Activated naive CD8-positive, alpha-beta T cell treated with anti-CD3 and anti-CD28 coated beads, Interleukin-2, amount 50 U/mL, for 24 hours (primary cell): ENCODE measurements at regions not wholly inside any gene's neighbourhood (a gene's known extent, or its start where the extent isn't known, plus 50 kb on each side); places are given as distances from the start of the nearest gene placed in this dataset.
"Not testable (repeated sequence)": the region's sequence is repeated elsewhere in the genome, so short reads cannot be mapped to it uniquely, and the experiment has no call there.

Source experiments
- ATAC-seq: fragments of 150-1000 bp; cut with Tn5 transposase; one replicate; pipeline ENCODE4 v1.10.0; 2021
- DNase-seq: peaks from one replicate; pipeline ENCODE4 v3.0.0; 2021
- H3K27ac Mint-ChIP-seq: one replicate; pipeline ENCODE4 v1.8.0; 2021; ENCODE audit warnings: mild to moderate bottlenecking, mixed read lengths
- H3K27me3 Mint-ChIP-seq: one replicate; pipeline ENCODE4 v1.8.0; 2021; ENCODE audit warnings: mixed read lengths
- H3K36me3 Mint-ChIP-seq: one replicate; pipeline ENCODE4 v1.8.0; 2021; ENCODE audit warnings: low read depth, mixed read lengths
- H3K4me1 Mint-ChIP-seq: one replicate; pipeline ENCODE4 v1.8.0; 2021; ENCODE audit warnings: mixed read lengths
- H3K4me3 Mint-ChIP-seq: one replicate; pipeline ENCODE4 v1.8.0; 2021; ENCODE audit warnings: mild to moderate bottlenecking, moderate library complexity, mixed read lengths
- H3K9me3 Mint-ChIP-seq: one replicate; pipeline ENCODE4 v1.8.0; 2021; ENCODE audit warnings: mixed read lengths

DNA sequence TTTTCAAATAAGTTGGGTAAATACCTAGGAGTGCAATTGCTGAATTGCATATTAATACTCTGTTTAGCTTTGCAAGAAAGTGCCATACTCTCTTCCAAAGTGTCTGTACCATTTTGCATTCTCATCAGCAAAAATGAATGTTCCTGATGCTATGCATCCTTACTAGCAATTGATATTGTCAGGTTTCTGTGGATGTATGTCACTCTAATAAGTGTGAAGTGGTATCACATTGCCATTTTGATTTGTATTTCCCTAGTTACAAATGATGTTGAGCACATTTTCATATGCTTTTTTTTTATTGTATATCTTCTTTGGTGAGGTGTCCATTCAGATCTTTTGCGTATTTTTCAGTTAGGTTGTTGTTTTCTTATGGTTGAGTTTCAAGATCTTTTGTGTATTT, 230.4 kb upstream of the MAGI2 start:
- Mint-ChIP-seq H3K27ac (no peak overlapping the region), H3K27me3 (no peaks in the 10 kb centered on the region), H3K4me3 (no peak overlapping the region), H3K4me1 (no peaks in the 10 kb centered on the region), H3K36me3 (no peaks in the 10 kb centered on the region), H3K9me3 (peaks cover 4% of the 10 kb centered on the region)
- no peak for DNase-seq
- ATAC-seq: no peak

DNA sequence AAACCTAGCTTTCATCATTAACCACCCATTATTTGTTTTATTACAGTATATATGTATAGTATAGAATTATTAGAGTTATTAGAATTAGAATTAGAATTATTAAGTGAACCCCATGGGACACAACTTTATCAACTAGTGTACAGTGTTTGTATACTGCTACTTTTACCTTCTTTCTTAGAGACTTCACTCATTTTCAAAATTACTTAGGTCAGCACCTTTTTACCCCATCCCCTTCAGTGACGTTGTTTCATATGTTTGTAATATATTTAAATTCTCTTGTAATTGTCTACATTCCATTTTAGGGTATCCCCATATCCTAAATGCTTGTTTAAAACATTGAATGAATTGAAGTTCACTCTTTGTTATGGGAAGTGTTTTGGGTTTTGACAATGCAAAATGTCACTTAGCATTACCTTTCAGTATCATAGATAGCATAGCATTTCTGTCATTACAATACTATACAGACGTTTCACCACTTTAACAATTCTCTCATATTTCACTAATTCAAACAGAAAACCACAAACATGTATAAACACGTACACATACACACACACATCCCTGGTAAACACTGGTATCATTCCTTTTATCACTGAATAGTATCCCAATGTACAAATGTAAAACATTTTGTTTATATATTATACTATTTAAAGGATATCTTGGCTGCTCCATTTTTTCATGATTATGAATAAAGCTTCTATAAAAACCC, 229.9 kb upstream of the MAGI2 start:
- Mint-ChIP-seq H3K36me3 (no peaks in the 10 kb centered on the region), H3K27ac (no peak overlapping the region), H3K27me3 (no peaks in the 10 kb centered on the region), H3K9me3 (peaks cover 4% of the 10 kb centered on the region), H3K4me1 (no peaks in the 10 kb centered on the region), H3K4me3 (no peak overlapping the region)
- ATAC-seq (no peak), DNase-seq (no peak)

DNA sequence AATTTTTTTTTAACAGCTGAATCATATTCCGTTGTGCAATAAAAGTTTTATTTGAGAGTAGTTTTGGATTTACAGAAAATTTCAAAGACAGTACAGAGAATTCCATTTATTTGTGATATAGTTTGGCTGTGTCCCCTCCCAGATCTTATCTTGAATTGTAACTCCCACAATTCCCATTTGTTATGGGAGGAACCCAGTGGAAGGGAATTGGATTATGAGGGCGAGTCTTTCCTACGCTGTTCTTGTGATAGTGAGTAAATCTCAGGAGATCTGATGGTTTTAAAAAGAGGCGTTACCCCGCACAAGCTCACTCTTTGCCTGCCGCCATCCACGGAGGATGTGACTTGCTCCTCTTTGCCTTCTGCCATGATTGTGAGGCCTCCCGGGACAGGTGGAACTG, 228.0 kb upstream of the MAGI2 start:
- Mint-ChIP-seq H3K36me3 (no peaks in the 10 kb centered on the region), H3K4me1 (no peaks in the 10 kb centered on the region), H3K27me3 (no peaks in the 10 kb centered on the region), H3K4me3 (no peak overlapping the region), H3K27ac (no peak overlapping the region), H3K9me3 (peaks cover 4% of the 10 kb centered on the region)
- ATAC-seq: no peak
- DNase-seq: no peak

DNA sequence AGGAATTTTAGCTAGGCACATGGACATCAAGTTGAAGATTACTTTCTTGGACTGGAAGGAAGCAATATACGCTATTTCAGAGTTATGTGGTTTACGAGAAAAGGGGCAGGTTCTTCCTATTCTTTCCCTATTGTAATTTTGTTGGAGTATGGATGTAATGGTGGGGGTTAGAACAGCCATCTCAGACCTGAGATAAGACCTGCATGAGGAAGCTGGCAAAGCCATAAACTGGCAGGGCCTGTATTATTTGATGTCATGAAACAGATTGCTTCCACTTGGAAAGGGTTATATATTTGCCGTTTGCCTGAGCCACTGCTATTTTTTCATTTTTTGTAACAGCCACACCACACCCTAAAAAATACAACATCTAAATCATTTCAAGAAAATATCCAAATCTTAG, 220.5 kb upstream of the MAGI2 start:
- Mint-ChIP-seq H3K4me1 (no peaks in the 10 kb centered on the region), H3K9me3 (peaks cover 4% of the 10 kb centered on the region), H3K4me3 (no peak overlapping the region), H3K36me3 (no peaks in the 10 kb centered on the region), H3K27ac (no peak overlapping the region), H3K27me3 (no peaks in the 10 kb centered on the region)
- DNase-seq (no peak), ATAC-seq (no peak)

DNA sequence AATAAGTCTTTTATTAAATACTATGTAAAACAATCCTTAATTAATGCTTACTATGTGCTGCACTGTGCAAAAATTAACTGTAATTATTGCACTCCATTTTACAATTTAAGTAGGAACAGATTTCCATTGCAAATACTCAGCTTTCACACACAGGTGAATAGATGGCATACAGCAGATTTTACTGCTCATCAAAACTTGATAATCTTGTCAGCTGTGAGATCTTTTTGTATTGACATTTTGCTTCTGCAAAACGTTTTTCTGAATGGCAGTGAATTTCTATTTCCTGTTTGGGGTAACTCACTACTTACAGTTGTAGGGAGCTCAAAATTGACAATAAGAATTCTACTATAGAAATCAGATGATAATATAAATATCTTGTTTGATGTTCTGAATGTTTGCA, 220.0 kb upstream of the MAGI2 start:
- Mint-ChIP-seq H3K4me3 (no peak overlapping the region), H3K36me3 (no peaks in the 10 kb centered on the region), H3K27ac (no peak overlapping the region), H3K4me1 (no peaks in the 10 kb centered on the region), H3K9me3 (peaks cover 4% of the 10 kb centered on the region), H3K27me3 (no peaks in the 10 kb centered on the region)
- DNase-seq: no peak
- ATAC-seq: no peak

DNA sequence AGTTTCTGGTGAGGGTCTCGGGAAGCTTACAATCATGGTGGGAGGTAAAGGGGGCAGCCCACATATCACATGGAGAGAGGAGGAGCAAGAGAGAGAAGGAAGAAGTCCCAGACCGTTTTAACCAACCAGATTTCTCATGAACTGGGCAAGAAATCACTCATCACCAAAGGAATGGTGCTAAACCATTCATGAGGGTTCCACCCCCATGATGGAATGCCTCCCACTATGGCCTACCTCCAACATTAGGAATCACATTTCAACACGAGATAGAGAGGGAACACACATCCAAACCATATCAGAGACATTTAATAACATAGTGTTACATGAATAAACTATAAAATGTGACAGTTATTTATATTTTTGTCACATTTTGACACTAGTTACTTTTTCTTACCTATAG, 214.8 kb upstream of the MAGI2 start:
- no peaks in the 10 kb centered on the region for H3K36me3 Mint-ChIP-seq

DNA sequence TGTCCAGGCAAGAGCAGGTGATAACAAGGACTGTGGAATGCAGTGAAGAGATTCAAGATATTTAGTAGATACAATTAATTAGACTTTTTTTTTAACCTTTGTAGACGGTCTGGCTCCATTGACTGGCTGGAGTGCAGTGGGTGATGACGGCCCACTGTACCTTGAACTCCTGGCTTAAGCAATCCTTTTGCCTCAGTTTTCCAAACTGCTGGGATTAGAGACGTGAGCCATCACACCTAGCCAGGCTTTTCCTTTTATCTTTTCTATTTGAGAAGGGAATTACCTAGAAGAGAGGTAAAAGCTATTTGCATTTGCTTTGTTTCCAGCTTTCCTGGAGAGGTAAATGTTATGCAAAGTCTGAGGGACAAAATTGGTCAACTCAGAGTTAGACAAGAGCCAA, 213.0 kb upstream of the MAGI2 start:
- DNase-seq (no peak), ATAC-seq (no peak)
- Mint-ChIP-seq H3K4me1 (no peaks in the 10 kb centered on the region), H3K36me3 (no peaks in the 10 kb centered on the region), H3K9me3 (peaks cover 4% of the 10 kb centered on the region), H3K27me3 (no peaks in the 10 kb centered on the region), H3K4me3 (no peak overlapping the region), H3K27ac (no peak overlapping the region)

More for the DNA sequence above, 214.8 kb upstream of the MAGI2 start:
- Mint-ChIP-seq H3K27me3 (no peaks in the 10 kb centered on the region), H3K9me3 (peaks cover 4% of the 10 kb centered on the region), H3K4me3 (no peak overlapping the region), H3K27ac (no peak overlapping the region), H3K4me1 (no peaks in the 10 kb centered on the region)
- no peak for DNase-seq
- no peak for ATAC-seq

DNA sequence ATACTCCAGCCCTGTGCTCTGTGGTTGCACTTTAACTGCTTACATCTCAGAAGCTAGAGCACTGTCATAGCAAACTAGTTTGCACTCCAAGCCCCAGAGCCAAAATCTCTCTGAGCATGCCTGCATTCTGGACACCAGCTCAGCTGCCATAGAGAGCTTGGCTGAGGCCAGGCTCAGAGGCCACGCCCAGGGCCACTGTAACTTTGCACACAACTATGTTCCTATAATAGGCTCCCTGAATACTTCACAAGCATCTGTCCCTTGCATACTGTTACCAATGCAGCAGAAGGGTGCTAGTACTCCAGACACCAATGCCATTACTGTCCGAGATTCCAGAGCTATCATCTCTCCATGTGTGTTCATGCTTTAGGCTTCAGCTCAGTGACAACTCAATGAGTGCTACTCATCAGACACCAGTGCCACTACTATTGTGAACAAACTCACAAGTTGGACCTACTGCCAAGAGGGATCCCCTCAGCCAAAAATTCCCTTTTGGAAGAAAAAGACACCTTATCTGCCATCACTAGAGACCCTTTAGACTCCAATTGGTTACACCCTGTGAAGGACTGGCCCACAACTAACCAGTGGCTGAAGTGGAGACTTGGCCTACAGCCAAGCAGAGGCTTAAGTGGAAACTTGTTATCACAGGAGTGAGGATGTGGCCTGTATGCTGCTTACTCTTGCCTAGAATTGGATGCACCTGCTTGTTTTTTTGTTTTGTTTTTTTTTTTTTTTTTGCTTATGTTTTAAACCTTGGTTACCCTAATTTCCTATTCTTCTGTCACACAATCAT, 211.6 kb upstream of the MAGI2 start:
- Mint-ChIP-seq H3K4me1 (no peaks in the 10 kb centered on the region), H3K9me3 (peaks cover 4% of the 10 kb centered on the region), H3K4me3 (no peak overlapping the region), H3K36me3 (no peaks in the 10 kb centered on the region), H3K27me3 (no peaks in the 10 kb centered on the region), H3K27ac (no peak overlapping the region)
- DNase-seq: no peak
- ATAC-seq: no peak

DNA sequence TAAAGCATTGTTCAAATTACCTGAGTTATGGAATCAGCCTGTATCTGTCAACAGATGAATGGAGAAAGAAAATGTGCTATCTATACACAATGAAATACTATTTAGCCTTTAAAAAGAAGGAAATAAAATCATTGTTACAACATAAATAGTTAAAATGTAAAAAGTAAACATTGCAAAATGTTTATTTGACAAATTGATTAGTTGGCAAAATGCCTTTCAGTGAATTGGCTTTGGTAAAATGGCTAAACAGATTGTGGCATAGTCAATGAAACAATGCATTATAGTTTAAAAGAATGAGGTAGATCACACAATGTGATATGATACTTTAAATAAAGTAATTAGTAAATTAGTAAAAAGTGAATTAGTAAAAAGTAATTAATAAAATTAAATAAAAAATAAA, 204.8 kb upstream of the MAGI2 start:
- H3K27me3 Mint-ChIP-seq: no peaks in the 10 kb centered on the region
- no peak overlapping the region for H3K27ac Mint-ChIP-seq
- no peak overlapping the region for H3K4me3 Mint-ChIP-seq
- ATAC-seq (no peak), DNase-seq (no peak)
- H3K36me3 Mint-ChIP-seq: no peaks in the 10 kb centered on the region
- no peaks in the 10 kb centered on the region for H3K4me1 Mint-ChIP-seq
- no peaks in the 10 kb centered on the region for H3K9me3 Mint-ChIP-seq

DNA sequence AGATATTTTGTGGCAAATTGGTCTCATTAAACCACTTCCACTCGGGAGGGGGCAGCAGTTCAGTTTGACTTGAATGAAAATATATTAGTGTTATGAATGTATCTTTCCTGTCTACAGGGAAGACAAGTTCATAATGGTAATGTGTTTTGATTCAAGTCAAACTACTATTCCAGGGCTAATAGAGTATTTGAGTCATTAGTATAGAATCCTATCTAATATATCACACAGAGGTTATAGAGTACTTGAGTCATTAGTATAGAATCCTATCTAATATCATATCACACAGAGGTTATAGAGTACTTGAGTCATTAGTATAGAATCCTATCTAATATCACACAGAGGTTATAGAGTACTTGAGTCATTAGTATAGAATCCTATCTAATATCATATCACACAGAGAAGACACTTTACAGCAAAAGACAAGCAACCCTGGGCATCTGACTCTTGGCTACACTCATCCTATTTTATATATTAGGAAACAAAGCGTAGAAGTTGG, 199.7 kb upstream of the MAGI2 start:
- H3K36me3 Mint-ChIP-seq: no peaks in the 10 kb centered on the region
- DNase-seq (no peak), ATAC-seq (no peak)
- no peaks in the 10 kb centered on the region for H3K9me3 Mint-ChIP-seq
- no peaks in the 10 kb centered on the region for H3K4me1 Mint-ChIP-seq
- no peak overlapping the region for H3K4me3 Mint-ChIP-seq
- no peaks in the 10 kb centered on the region for H3K27me3 Mint-ChIP-seq
- no peak overlapping the region for H3K27ac Mint-ChIP-seq

DNA sequence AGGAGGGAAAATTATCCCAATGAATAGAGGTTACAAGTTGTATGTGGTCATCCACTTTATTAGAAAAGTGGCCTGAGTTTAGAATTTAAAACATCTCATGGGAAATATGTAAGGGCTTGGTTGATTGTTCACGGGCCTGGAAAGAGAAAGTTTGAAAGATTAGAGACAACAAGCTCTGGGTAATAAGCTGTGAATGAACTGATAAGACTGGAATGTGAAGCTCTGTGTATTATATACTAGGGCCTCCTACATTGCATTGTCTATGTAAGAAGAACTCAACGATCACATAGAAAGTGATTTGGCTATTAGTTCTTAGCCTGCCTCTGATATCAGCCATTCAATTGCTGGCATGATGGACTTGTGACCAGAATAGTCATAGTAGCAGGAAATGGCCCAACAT, 199.2 kb upstream of the MAGI2 start:
- Mint-ChIP-seq H3K9me3 (no peaks in the 10 kb centered on the region), H3K4me1 (no peaks in the 10 kb centered on the region), H3K27ac (no peak overlapping the region), H3K36me3 (no peaks in the 10 kb centered on the region), H3K27me3 (no peaks in the 10 kb centered on the region), H3K4me3 (no peak overlapping the region)
- ATAC-seq (no peak), DNase-seq (no peak)

DNA sequence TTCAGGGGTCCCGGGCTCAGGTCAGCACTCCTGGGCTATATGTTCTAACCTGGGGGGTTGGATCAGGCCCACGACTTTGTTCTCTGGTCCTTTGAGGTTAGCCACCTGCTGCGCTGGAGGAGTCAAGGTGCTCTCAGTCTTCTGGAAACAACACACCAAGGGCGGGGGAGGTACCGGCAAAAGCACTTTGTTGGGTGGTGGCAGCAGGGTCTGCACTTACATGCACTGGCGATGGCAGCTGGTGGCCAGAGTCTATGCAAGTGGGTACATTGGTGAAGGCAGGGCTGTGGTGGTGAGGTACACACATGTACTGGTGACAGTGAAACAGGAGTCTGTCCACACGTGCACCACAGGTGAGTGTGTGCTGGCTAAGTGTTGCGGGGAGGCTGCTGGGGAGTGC, 194.2 kb upstream of the MAGI2 start:
- ATAC-seq (no peak), DNase-seq (no peak)
- H3K4me1 Mint-ChIP-seq: no peaks in the 10 kb centered on the region
- H3K27ac Mint-ChIP-seq: no peak overlapping the region
- no peaks in the 10 kb centered on the region for H3K36me3 Mint-ChIP-seq
- H3K4me3 Mint-ChIP-seq: no peak overlapping the region
- no peaks in the 10 kb centered on the region for H3K27me3 Mint-ChIP-seq
- no peaks in the 10 kb centered on the region for H3K9me3 Mint-ChIP-seq

DNA sequence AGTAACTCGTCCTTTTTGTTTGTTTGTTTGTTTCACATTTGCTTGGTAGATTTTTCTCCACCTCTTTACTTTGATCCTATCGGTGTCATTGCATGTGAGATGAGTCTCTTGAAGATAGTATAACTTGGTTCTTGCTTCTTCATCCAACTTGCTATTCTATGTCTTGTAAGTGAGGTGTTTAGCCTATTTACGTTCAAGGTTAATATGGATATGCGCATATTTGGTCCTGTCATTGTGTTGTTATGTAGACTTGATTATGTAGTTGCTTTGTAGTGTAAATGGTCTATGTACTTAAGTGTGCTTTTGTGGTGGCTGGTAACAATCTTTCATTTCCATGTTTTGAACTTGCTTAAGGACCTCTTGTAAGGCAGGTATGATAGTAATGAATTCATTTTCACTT, 192.8 kb upstream of the MAGI2 start:
- no peak overlapping the region for H3K4me3 Mint-ChIP-seq

DNA sequence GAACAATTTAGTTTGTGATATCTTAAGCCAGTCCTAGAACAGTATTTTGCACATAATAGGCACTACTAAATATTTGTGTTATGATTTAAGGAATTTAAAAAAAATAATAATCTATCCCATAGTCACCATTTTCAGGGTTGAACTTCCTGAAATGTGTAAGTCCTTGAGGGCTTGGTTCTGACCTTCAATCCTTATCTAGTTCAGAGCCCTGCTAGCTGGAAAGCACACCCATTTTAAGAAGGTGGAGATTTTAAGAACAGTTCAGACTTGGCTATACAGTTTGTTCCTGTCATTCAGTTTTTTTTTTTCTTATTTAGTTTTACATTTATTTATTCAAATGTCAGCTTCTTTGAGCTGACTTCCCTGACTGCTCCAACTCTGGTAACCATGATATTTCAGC, 183.4 kb upstream of the MAGI2 start:
- H3K36me3 Mint-ChIP-seq: no peaks in the 10 kb centered on the region
- H3K27me3 Mint-ChIP-seq: no peaks in the 10 kb centered on the region
- DNase-seq: no peak
- H3K4me3 Mint-ChIP-seq: no peak overlapping the region
- no peaks in the 10 kb centered on the region for H3K4me1 Mint-ChIP-seq
- H3K27ac Mint-ChIP-seq: no peak overlapping the region
- ATAC-seq: no peak
- peaks cover 4% of the 10 kb centered on the region for H3K9me3 Mint-ChIP-seq

More for the DNA sequence above, 192.8 kb upstream of the MAGI2 start:
- Mint-ChIP-seq H3K9me3 (no peaks in the 10 kb centered on the region), H3K36me3 (no peaks in the 10 kb centered on the region), H3K27me3 (no peaks in the 10 kb centered on the region), H3K27ac (no peak overlapping the region), H3K4me1 (no peaks in the 10 kb centered on the region)
- DNase-seq: no peak
- ATAC-seq: no peak

DNA sequence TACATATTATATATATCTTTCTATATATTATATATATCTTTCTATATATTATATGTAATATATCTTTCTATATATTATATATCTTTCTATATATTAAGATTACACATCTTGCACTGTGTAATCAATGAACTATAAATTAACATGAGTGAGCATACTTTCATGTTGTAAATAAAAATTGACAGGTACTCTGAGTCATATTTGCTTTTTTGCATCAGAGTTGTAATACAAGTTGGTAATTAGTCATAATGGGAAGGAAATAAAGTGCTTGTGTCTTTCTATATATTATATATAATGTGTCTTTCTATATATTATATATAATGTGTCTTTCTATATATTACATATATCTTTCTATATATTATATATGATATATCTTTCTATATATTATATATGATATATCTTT, 172.5 kb upstream of the MAGI2 start:
- not testable (repeated sequence) for H3K4me3 Mint-ChIP-seq, H3K27me3 Mint-ChIP-seq, H3K4me1 Mint-ChIP-seq, H3K27ac Mint-ChIP-seq, ATAC-seq, DNase-seq, H3K9me3 Mint-ChIP-seq, H3K36me3 Mint-ChIP-seq
